Neural progenitor cell (in vitro differentiated cells): ENCODE measurements at regions not wholly inside any gene's neighbourhood (a gene's known extent, or its start where the extent isn't known, plus 50 kb on each side); places are given as distances from the start of the nearest gene placed in this dataset.

Experiments used
- DNase-seq: peaks from one replicate; pipeline ENCODE4 v3.0.0-alpha.2; 2016; ENCODE audit warnings: low spot score
- H2AFZ ChIP-seq: fragments of 200-600 bp; sonication (generic); replicated peaks from 2 replicates; pipeline ENCODE4 v1.6.1; 2016; ENCODE audit warnings: antibody characterized with exemption
- H3F3A ChIP-seq: fragments of 200-600 bp; sonication (generic); 2 replicates; pipeline ENCODE4 v1.6.1; 2016; ENCODE audit warnings: antibody characterized with exemption, low read depth
- H3K27ac ChIP-seq: fragments of 200-600 bp; sonication (generic); 2 replicates; pipeline ENCODE4 v1.5.1; 2016; ENCODE audit warnings: mild to moderate bottlenecking
- H3K27me3 ChIP-seq: fragments of 200-600 bp; sonication (generic); 2 replicates; pipeline ENCODE4 v1.6.1; 2016; ENCODE audit warnings: mild to moderate bottlenecking, moderate library complexity
- H3K36me3 ChIP-seq: fragments of 200-600 bp; sonication (generic); 2 replicates; pipeline ENCODE4 v1.5.1; 2016
- H3K4me1 ChIP-seq: fragments of 200-600 bp; sonication (generic); 2 replicates; pipeline ENCODE4 v1.6.1; 2016; ENCODE audit warnings: mixed run types
- H3K4me2 ChIP-seq: fragments of 200-600 bp; sonication (generic); 2 replicates; pipeline ENCODE4 v1.6.1; 2016
- H3K4me3 ChIP-seq: fragments of 200-600 bp; sonication (generic); 2 replicates; pipeline ENCODE4 v1.5.1; 2016
- H3K79me2 ChIP-seq: fragments of 200-600 bp; sonication (generic); 2 replicates; pipeline ENCODE4 v1.6.1; 2016; ENCODE audit warnings: low read depth
- H3K9ac ChIP-seq: fragments of 200-600 bp; sonication (generic); 2 replicates; pipeline ENCODE4 v1.6.1; 2016
- H3K9me3 ChIP-seq: fragments of 200-600 bp; sonication (generic); 2 replicates; pipeline ENCODE4 v1.5.1; 2016; ENCODE audit warnings: low read depth
- H4K20me1 ChIP-seq: fragments of 200-600 bp; sonication (generic); 2 replicates; pipeline ENCODE4 v1.6.1; 2016; ENCODE audit warnings: low read depth
- H3K27ac Mint-ChIP-seq: 3 replicates; pipeline ENCODE4 v1.8.0; 2021; ENCODE audit warnings: mixed read lengths
- H3K27me3 Mint-ChIP-seq: 2 replicates; pipeline ENCODE4 v1.8.0; 2022; ENCODE audit warnings: low read depth, mild to moderate bottlenecking, inconsistent platforms, moderate library complexity, mixed read lengths; ENCODE audit not compliant: insufficient read depth
- H3K36me3 Mint-ChIP-seq: 3 replicates; pipeline ENCODE4 v1.8.0; 2021; ENCODE audit warnings: mixed read lengths
- H3K4me1 Mint-ChIP-seq: 3 replicates; pipeline ENCODE4 v1.8.0; 2021; ENCODE audit warnings: mixed read lengths
- H3K4me3 Mint-ChIP-seq: 3 replicates; pipeline ENCODE4 v1.8.0; 2021; ENCODE audit warnings: mild to moderate bottlenecking, moderate library complexity, mixed read lengths
- H3K9me3 Mint-ChIP-seq: 3 replicates; pipeline ENCODE4 v1.8.0; 2020; ENCODE audit warnings: mixed read lengths
- EZH2 ChIP-seq: fragments of 200-600 bp; sonication (generic); IDR thresholded peaks from 2 replicates; pipeline ENCODE4 v1.6.1; 2017; ENCODE audit warnings: antibody characterized with exemption, mild to moderate bottlenecking, moderate library complexity
- EZH2phosphoT487 ChIP-seq: fragments of 200-600 bp; sonication (generic); IDR thresholded peaks from 2 replicates; pipeline ENCODE4 v1.6.1; 2017; ENCODE audit warnings: antibody characterized with exemption
- TF ChIP-seq, protein P1 (sequence below): fragments of 200-600 bp; sonication (generic); IDR thresholded peaks from 2 replicates; pipeline ENCODE4 v1.5.1; 2017; ENCODE audit warnings: antibody characterized with exemption, mild to moderate bottlenecking

- Histone ChIP-seq H2AFZ (no peak overlapping the region), H3K79me2 (no peaks in the 10 kb centered on the region), H3K9ac (no peak overlapping the region), H3K9me3 (peaks cover 6% of the 10 kb centered on the region), H3F3A (no peaks in the 10 kb centered on the region), H3K36me3 (no peaks in the 10 kb centered on the region), H3K4me1 (no peaks in the 10 kb centered on the region), H4K20me1 (no peaks in the 10 kb centered on the region), H3K4me2 (no peak overlapping the region), H3K27ac (no peak overlapping the region), H3K27me3 (no peaks in the 10 kb centered on the region), H3K4me3 (no peak overlapping the region)
- Mint-ChIP-seq H3K9me3 (peaks cover 15% of the 10 kb centered on the region), H3K4me1 (no peaks in the 10 kb centered on the region), H3K36me3 (peaks cover 2% of the 10 kb centered on the region), H3K27ac (no peak overlapping the region), H3K27me3 (peaks cover 4% of the 10 kb centered on the region), H3K4me3 (no peak overlapping the region)
- TF ChIP-seq EZH2 (no peak), EZH2phosphoT487 (no peak)
- TF ChIP-seq, protein P1, sequence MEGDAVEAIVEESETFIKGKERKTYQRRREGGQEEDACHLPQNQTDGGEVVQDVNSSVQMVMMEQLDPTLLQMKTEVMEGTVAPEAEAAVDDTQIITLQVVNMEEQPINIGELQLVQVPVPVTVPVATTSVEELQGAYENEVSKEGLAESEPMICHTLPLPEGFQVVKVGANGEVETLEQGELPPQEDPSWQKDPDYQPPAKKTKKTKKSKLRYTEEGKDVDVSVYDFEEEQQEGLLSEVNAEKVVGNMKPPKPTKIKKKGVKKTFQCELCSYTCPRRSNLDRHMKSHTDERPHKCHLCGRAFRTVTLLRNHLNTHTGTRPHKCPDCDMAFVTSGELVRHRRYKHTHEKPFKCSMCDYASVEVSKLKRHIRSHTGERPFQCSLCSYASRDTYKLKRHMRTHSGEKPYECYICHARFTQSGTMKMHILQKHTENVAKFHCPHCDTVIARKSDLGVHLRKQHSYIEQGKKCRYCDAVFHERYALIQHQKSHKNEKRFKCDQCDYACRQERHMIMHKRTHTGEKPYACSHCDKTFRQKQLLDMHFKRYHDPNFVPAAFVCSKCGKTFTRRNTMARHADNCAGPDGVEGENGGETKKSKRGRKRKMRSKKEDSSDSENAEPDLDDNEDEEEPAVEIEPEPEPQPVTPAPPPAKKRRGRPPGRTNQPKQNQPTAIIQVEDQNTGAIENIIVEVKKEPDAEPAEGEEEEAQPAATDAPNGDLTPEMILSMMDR = no peak
- no peak for DNase-seq
These were observed 133.4 kb downstream of the VAPA start for GRCh38 chr18:10047237-10047636.

- H3K4me2 ChIP-seq = no peak overlapping the region
- no peaks in the 10 kb centered on the region for H3K27me3 ChIP-seq
- no peaks in the 10 kb centered on the region for H3K79me2 ChIP-seq
- peaks cover 2% of the 10 kb centered on the region for H3K9me3 Mint-ChIP-seq
- no peak overlapping the region for H3K9ac ChIP-seq
- H3K27ac Mint-ChIP-seq = no peak overlapping the region
- TF ChIP-seq EZH2phosphoT487 (no peak), EZH2 (no peak)
- TF ChIP-seq, protein P1 = no peak
- H3K36me3 Mint-ChIP-seq = no peaks in the 10 kb centered on the region
- no peaks in the 10 kb centered on the region for H3K9me3 ChIP-seq
- H4K20me1 ChIP-seq = no peaks in the 10 kb centered on the region
- no peak for DNase-seq
- no peaks in the 10 kb centered on the region for H3K36me3 ChIP-seq
- no peak overlapping the region for H3K4me3 ChIP-seq
- H3F3A ChIP-seq = no peaks in the 10 kb centered on the region
- no peak overlapping the region for H3K4me3 Mint-ChIP-seq
- no peaks in the 10 kb centered on the region for H3K27me3 Mint-ChIP-seq
- peaks cover 5% of the 10 kb centered on the region for H3K4me1 ChIP-seq
- H3K4me1 Mint-ChIP-seq = peaks cover 8% of the 10 kb centered on the region
- no peak overlapping the region for H2AFZ ChIP-seq
- H3K27ac ChIP-seq = no peak overlapping the region
These were observed 135.9 kb downstream of the VAPA start for GRCh38 chr18:10049747-10050146.

DNA sequence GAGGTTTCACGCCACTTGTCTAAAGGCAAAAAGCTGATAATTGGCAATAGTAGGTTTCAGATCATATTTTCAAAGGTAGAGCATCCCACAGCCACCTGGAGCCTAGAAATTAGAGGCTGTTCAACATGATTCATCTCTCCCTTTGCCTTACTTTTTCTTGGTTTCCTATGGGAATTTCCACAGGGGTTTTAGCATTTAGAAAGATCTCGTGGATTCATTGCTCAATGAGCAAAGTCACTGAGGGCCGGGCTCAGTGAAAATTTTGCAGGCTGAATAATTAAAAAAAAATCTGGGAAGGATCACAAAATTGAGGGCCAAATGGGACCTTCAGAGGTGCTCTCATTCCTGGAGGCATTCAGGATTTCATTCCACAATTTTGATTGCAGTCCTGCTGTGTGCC lies 137.1 kb downstream of the VAPA start:
- H3K27ac ChIP-seq = no peak overlapping the region
- H4K20me1 ChIP-seq = no peaks in the 10 kb centered on the region
- peaks cover 18% of the 10 kb centered on the region for H3K4me1 Mint-ChIP-seq
- H2AFZ ChIP-seq = no peak overlapping the region
- H3K79me2 ChIP-seq = no peaks in the 10 kb centered on the region
- DNase-seq = no peak
- no peaks in the 10 kb centered on the region for H3F3A ChIP-seq
- H3K27me3 Mint-ChIP-seq = peaks cover 3% of the 10 kb centered on the region
- H3K9me3 Mint-ChIP-seq = no peaks in the 10 kb centered on the region
- H3K9me3 ChIP-seq = no peaks in the 10 kb centered on the region
- H3K9ac ChIP-seq = no peak overlapping the region
- no peak overlapping the region for H3K4me3 Mint-ChIP-seq
- no peak for TF ChIP-seq EZH2phosphoT487
- TF ChIP-seq, protein P1 = no peak
- TF ChIP-seq EZH2 = no peak
- no peaks in the 10 kb centered on the region for H3K36me3 Mint-ChIP-seq
- no peaks in the 10 kb centered on the region for H3K36me3 ChIP-seq
- no peak overlapping the region for H3K4me2 ChIP-seq
- no peak overlapping the region for H3K4me3 ChIP-seq
- no peak overlapping the region for H3K27ac Mint-ChIP-seq
- H3K4me1 ChIP-seq = peaks cover 8% of the 10 kb centered on the region
- no peaks in the 10 kb centered on the region for H3K27me3 ChIP-seq
